ENCODE measurements at regions not wholly inside any gene's neighbourhood (a gene's known extent, or its start where the extent isn't known, plus 50 kb on each side); places are given as distances from the start of the nearest gene placed in this dataset.
A peak's percentile ranks its signal among the peaks of the same experiment; 100 is the strongest.
"Not testable (repeated sequence)": the region's sequence is repeated elsewhere in the genome, so short reads cannot be mapped to it uniquely, and the experiment has no call there.

DNA sequence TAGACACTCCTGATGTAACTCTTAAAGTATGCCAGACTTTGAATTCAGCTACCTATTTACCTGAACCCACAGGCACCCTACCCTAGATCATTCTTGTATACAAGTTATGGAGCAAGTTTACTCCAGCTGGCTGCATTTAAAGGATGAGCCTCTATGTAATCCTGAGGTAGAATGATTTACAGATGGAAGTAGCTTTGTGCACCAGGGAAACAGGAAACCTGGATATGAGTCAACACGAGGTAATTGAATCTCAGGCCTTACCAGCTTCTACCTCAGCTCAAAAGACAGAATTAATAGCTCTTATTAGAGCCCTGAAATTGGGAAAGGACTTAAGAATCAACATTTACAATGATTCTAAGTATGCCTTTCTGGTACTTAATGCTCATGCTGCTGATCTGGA lies 119.8 kb downstream of the AGTR2 start:
- DNase-seq (ENCODE audit: low spot score) = no peak

GRCh38 chrX:116292183-116292582 lies 121.6 kb downstream of the AGTR2 start:
- DNase-seq (ENCODE audit: low spot score) = no peak

DNA sequence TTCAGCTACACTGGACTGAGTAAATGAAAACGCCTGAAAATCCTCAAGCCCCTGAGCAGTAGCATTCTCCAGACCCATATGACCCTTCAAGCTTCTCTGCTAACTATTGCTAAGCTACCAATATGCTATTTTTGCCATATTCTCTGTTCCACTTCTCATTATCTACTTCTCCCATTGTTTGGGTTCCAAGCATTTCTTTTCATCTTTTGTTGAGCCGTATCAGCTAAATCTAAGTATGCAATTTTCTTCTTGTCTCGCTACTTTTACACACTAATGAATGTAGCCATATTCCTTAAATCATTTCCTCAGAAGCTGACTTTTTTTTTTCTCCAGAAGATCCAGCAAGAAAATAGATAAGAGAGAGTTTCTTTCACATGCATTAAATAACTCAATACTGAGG lies 128.4 kb downstream of the AGTR2 start:
- no peak for DNase-seq (ENCODE audit: low spot score)

GRCh38 chrX:116306218-116306617 lies 130.2 kb upstream of the SLC6A14 start:
- DNase-seq (ENCODE audit: low spot score) = no peak

- peak; percentile 40 for DNase-seq (ENCODE audit: low spot score)
These were observed 119.0 kb upstream of the SLC6A14 start for GRCh38 chrX:116317409-116317808.

DNA sequence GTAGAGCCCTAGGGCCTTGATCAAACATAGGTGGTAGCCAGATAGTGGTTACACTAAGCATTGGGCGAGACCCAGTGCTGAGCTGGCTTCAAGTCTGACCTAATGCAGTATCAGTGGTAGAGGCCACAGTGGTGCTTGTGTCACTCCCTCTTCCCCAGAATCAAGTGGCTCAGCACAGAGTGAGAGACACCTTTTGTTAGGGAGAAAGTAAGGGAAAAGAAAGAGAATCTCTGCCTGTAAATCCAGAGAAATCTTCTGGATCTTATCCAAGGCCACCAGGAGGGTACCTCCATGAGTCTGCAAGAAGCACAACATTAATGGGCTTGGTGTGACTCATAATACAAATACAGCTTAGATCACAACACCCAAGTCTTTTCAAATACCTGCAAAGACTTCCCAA lies 117.7 kb upstream of the SLC6A14 start:
- no peak for DNase-seq (ENCODE audit: low spot score)

GRCh38 chrX:116321711-116322110 lies 114.7 kb upstream of the SLC6A14 start:
- no peak for DNase-seq (ENCODE audit: low spot score)

DNA sequence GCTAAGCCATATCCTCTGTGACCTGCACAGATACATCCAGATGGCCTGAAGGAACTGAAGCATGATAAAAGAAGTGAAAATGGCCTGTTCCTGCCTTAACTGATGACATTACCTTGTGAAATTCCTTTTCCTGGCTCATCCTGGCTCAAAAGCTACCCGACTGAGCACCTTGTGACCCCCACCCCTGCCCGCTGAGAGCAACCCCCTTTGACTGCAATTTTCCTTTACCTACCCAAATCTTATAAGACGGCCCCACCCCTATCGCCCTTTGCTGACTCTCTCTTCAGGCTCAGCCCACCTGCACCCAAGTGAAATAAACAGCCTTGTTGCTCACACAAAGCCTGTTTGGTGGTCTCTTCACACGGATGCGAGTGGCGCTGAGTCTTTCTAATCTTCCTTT lies 104.4 kb upstream of the SLC6A14 start:
- not testable (repeated sequence) for DNase-seq (ENCODE audit: low spot score)

GRCh38 chrX:116334797-116335196 lies 101.6 kb upstream of the SLC6A14 start:
- DNase-seq (ENCODE audit: low spot score) = not testable (repeated sequence)

DNA sequence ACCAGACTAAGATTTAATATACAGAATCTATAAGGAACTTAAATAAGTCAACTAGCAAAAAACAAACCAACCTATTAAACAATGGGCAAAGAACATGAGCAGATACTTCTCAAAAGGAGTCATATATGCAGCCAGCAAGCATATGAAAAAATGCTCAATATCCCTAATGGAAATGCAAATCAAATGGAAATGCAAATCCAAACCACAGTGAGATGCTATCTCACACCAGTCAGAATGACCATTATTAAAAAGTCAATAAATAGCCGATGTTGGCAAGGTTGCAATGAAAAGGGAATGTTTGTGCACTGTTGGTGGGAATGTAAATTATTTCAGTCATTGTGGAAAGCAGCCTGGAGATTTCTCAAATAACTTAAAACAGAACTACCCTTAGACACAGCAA lies 97.0 kb upstream of the SLC6A14 start:
- no peak for DNase-seq (ENCODE audit: low spot score)

GRCh38 chrX:116342903-116343302 lies 93.5 kb upstream of the SLC6A14 start:
- DNase-seq (ENCODE audit: low spot score) = no peak

GRCh38 chrX:116345958-116346357 lies 90.4 kb upstream of the SLC6A14 start:
- DNase-seq (ENCODE audit: low spot score) = no peak

- DNase-seq (ENCODE audit: low spot score) = no peak
These were observed 79.1 kb upstream of the SLC6A14 start for GRCh38 chrX:116357329-116357728.

GRCh38 chrX:116378961-116379360 lies 57.4 kb upstream of the SLC6A14 start:
- DNase-seq (ENCODE audit: low spot score) = no peak

- DNase-seq (ENCODE audit: low spot score) = peak; percentile 19
These were observed 56.6 kb upstream of the SLC6A14 start for GRCh38 chrX:116379854-116380253.

DNA sequence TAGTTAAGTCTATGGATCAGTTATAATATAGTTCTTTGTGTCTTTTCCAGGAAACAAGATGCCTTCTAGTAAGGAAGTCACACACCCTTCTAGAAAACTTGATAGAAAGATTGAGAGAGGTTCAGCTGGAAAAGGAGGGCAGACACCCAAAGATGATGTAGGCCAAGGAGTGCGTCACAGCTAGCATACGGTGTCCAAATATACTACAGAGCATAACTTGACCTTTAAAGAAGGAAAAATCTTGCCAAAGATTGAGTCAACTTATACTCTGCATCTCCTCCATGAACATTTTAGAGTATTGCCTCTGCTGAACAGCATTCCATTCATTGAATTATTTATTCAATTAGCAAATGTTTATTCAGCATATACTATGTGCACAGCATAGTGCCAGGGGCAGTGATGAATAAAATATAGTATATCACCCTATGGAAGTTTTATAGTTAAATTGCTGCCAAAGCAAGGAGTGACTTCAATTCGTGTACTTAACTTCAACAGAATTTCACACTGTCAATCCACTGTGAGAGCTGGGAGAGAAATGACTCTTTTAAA lies 51.9 kb upstream of the SLC6A14 start:
- DNase-seq (ENCODE audit: low spot score) = no peak
